ENCODE measurements at regions not wholly inside any gene's neighbourhood (a gene's known extent, or its start where the extent isn't known, plus 50 kb on each side); places are given as distances from the start of the nearest gene placed in this dataset.

- ATAC-seq (ENCODE audit: low read depth) (no peak), DNase-seq (ENCODE audit: low spot score in 2 of 2) (no peak)
- no peak overlapping the region for H3K4me3 Mint-ChIP-seq
- no peaks in the 10 kb centered on the region for H3K27me3 Mint-ChIP-seq
- H3K4me1 Mint-ChIP-seq: peaks cover 45% of the 10 kb centered on the region
- no peak overlapping the region for H3K27ac Mint-ChIP-seq
- H3K9me3 Mint-ChIP-seq: peaks cover 2% of the 10 kb centered on the region
- peaks cover 13% of the 10 kb centered on the region for H3K36me3 Mint-ChIP-seq
Observed at GRCh38 chr2:134193006-134193405, 60.9 kb upstream of the MGAT5 start.

- Mint-ChIP-seq H3K4me3 (no peak overlapping the region), H3K4me1 (peaks cover 44% of the 10 kb centered on the region)
Observed at GRCh38 chr2:134194519-134194918, 59.4 kb upstream of the MGAT5 start.

GRCh38 chr2:134195341-134195740, 58.5 kb upstream of the MGAT5 start:
- H3K27ac Mint-ChIP-seq: peak overlapping the region; percentile 65
- ATAC-seq (ENCODE audit: low read depth): no peak

More at GRCh38 chr2:134194519-134194918, 59.4 kb upstream of the MGAT5 start:
- no peak for DNase-seq (ENCODE audit: low spot score in 2 of 2)
- peaks cover 13% of the 10 kb centered on the region for H3K36me3 Mint-ChIP-seq
- H3K9me3 Mint-ChIP-seq: peaks cover 2% of the 10 kb centered on the region
- H3K27ac Mint-ChIP-seq: peak overlapping the region; percentile 65
- no peaks in the 10 kb centered on the region for H3K27me3 Mint-ChIP-seq
- no peak for ATAC-seq (ENCODE audit: low read depth)

GRCh38 chr2:134197445-134197844, 56.4 kb upstream of the MGAT5 start:
- DNase-seq (ENCODE audit: low spot score in 2 of 2) (no peak), ATAC-seq (ENCODE audit: low read depth) (no peak)
- Mint-ChIP-seq H3K4me3 (peak overlapping the region; percentile 11), H3K9me3 (no peaks in the 10 kb centered on the region), H3K27me3 (no peaks in the 10 kb centered on the region), H3K27ac (peak overlapping the region; percentile 89), H3K4me1 (peaks cover 48% of the 10 kb centered on the region), H3K36me3 (peaks cover 2% of the 10 kb centered on the region)

More at GRCh38 chr2:134195341-134195740, 58.5 kb upstream of the MGAT5 start:
- peaks cover 45% of the 10 kb centered on the region for H3K4me1 Mint-ChIP-seq
- peaks cover 2% of the 10 kb centered on the region for H3K9me3 Mint-ChIP-seq
- no peak for DNase-seq (ENCODE audit: low spot score in 2 of 2)
- no peaks in the 10 kb centered on the region for H3K27me3 Mint-ChIP-seq
- no peak overlapping the region for H3K4me3 Mint-ChIP-seq
- H3K36me3 Mint-ChIP-seq: peaks cover 8% of the 10 kb centered on the region

GRCh38 chr2:134198006-134198634, 55.8 kb upstream of the MGAT5 start:
- H3K27me3 Mint-ChIP-seq: no peaks in the 10 kb centered on the region
- H3K27ac Mint-ChIP-seq: peak overlapping the region; percentile 89
- H3K4me3 Mint-ChIP-seq: peak overlapping the region; percentile 14

GRCh38 chr2:134199123-134199522, 54.7 kb upstream of the MGAT5 start:
- no peak for ATAC-seq (ENCODE audit: low read depth)
- H3K4me3 Mint-ChIP-seq: no peak overlapping the region
- no peaks in the 10 kb centered on the region for H3K27me3 Mint-ChIP-seq
- H3K27ac Mint-ChIP-seq: peak overlapping the region; percentile 89
- DNase-seq (ENCODE audit: low spot score in 2 of 2): no peak
- no peaks in the 10 kb centered on the region for H3K9me3 Mint-ChIP-seq
- H3K4me1 Mint-ChIP-seq: peaks cover 47% of the 10 kb centered on the region
- H3K36me3 Mint-ChIP-seq: peaks cover 2% of the 10 kb centered on the region

More at GRCh38 chr2:134198006-134198634, 55.8 kb upstream of the MGAT5 start:
- ATAC-seq (ENCODE audit: low read depth): peak; percentile 38
- H3K9me3 Mint-ChIP-seq: no peaks in the 10 kb centered on the region
- peaks cover 51% of the 10 kb centered on the region for H3K4me1 Mint-ChIP-seq
- DNase-seq (ENCODE audit: low spot score in 2 of 2): no peak
- peaks cover 2% of the 10 kb centered on the region for H3K36me3 Mint-ChIP-seq

- peak overlapping the region; percentile 66 for H3K27ac Mint-ChIP-seq
- no peak for ATAC-seq (ENCODE audit: low read depth)
- H3K4me1 Mint-ChIP-seq: peaks cover 39% of the 10 kb centered on the region
Observed at GRCh38 chr2:134200036-134200618, 53.7 kb upstream of the MGAT5 start.

GRCh38 chr2:134201533-134201932, 52.3 kb upstream of the MGAT5 start:
- Mint-ChIP-seq H3K27ac (peak overlapping the region; percentile 89), H3K9me3 (no peaks in the 10 kb centered on the region), H3K27me3 (no peaks in the 10 kb centered on the region)

More at GRCh38 chr2:134200036-134200618, 53.7 kb upstream of the MGAT5 start:
- H3K9me3 Mint-ChIP-seq: no peaks in the 10 kb centered on the region
- H3K27me3 Mint-ChIP-seq: no peaks in the 10 kb centered on the region
- peaks cover 2% of the 10 kb centered on the region for H3K36me3 Mint-ChIP-seq
- no peak overlapping the region for H3K4me3 Mint-ChIP-seq
- DNase-seq (ENCODE audit: low spot score in 2 of 2): no peak

GRCh38 chr2:134202371-134202770, 51.5 kb upstream of the MGAT5 start:
- no peaks in the 10 kb centered on the region for H3K27me3 Mint-ChIP-seq
- H3K27ac Mint-ChIP-seq: peak overlapping the region; percentile 89
- ATAC-seq (ENCODE audit: low read depth) (no peak), DNase-seq (ENCODE audit: low spot score in 2 of 2) (no peak)
- H3K36me3 Mint-ChIP-seq: peaks cover 2% of the 10 kb centered on the region
- no peaks in the 10 kb centered on the region for H3K9me3 Mint-ChIP-seq
- no peak overlapping the region for H3K4me3 Mint-ChIP-seq
- peaks cover 33% of the 10 kb centered on the region for H3K4me1 Mint-ChIP-seq

More at GRCh38 chr2:134201533-134201932, 52.3 kb upstream of the MGAT5 start:
- ATAC-seq (ENCODE audit: low read depth) (no peak), DNase-seq (ENCODE audit: low spot score in 2 of 2) (no peak)
- Mint-ChIP-seq H3K4me3 (no peak overlapping the region), H3K36me3 (peaks cover 2% of the 10 kb centered on the region), H3K4me1 (peaks cover 35% of the 10 kb centered on the region)

GRCh38 chr2:134203175-134203574, 50.7 kb upstream of the MGAT5 start:
- Mint-ChIP-seq H3K27me3 (no peaks in the 10 kb centered on the region), H3K27ac (peak overlapping the region; percentile 32), H3K4me3 (no peak overlapping the region), H3K4me1 (peaks cover 33% of the 10 kb centered on the region), H3K9me3 (no peaks in the 10 kb centered on the region), H3K36me3 (peaks cover 2% of the 10 kb centered on the region)
- ATAC-seq (ENCODE audit: low read depth) (no peak), DNase-seq (ENCODE audit: low spot score in 2 of 2) (no peak)
